ENCODE measurements at regions not wholly inside any gene's neighbourhood (a gene's known extent, or its start where the extent isn't known, plus 50 kb on each side); places are given as distances from the start of the nearest gene placed in this dataset.

DNA sequence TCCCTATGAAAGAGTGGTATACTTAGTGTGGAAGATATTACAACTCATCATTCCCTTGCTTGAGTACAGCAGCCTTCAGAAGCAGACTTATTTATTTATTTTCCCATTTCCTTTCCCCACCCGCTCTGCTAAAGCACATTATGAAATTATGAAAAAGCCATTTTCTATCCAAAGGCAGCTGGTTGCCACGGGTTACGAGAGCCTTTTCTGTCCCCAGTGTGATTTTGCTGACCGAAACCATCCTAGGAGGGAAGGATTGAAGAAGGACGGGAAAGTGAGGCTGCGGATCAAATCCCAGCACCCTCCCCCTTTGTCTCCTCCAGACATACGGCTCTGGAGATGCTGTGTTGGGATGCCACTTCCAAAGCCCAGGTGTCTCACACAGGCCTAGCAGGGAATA is 246.9 kb downstream of the TLR4 start:
- no peak for TF ChIP-seq SIN3A (IDR thresholded peaks at IDR 0.05; ENCODE audit: borderline replicate concordance, insufficient read depth, low read length)
- TF ChIP-seq POLR2AphosphoS5 (IDR thresholded peaks at IDR 0.05; ENCODE audit: low read depth, low read length) = no peak
- TF ChIP-seq FOXP2 (optimal IDR thresholded peaks at IDR 0.05; ENCODE audit: borderline replicate concordance, extremely low read depth, extremely low read length, insufficient read depth) = no peak
- TF ChIP-seq REST (IDR thresholded peaks at IDR 0.05; ENCODE audit: insufficient read depth in 1 of 2, low read depth in 2 of 2, low read length in 2 of 2) = no peak
- TF ChIP-seq TAF1 (IDR thresholded peaks at IDR 0.05; ENCODE audit: borderline replicate concordance, insufficient read depth, low read length) = no peak

- no peak for TF ChIP-seq SIN3A (IDR thresholded peaks at IDR 0.05; ENCODE audit: borderline replicate concordance, insufficient read depth, low read length)
- TF ChIP-seq FOXP2 (optimal IDR thresholded peaks at IDR 0.05; ENCODE audit: borderline replicate concordance, extremely low read depth, extremely low read length, insufficient read depth) = no peak
- TF ChIP-seq TAF1 (IDR thresholded peaks at IDR 0.05; ENCODE audit: borderline replicate concordance, insufficient read depth, low read length) = no peak
- no peak for TF ChIP-seq REST (IDR thresholded peaks at IDR 0.05; ENCODE audit: insufficient read depth in 1 of 2, low read depth in 2 of 2, low read length in 2 of 2)
- TF ChIP-seq POLR2AphosphoS5 (IDR thresholded peaks at IDR 0.05; ENCODE audit: low read depth, low read length) = no peak
Measured at GRCh38 chr9:117952581-117952980, 248.4 kb downstream of the TLR4 start.

GRCh38 chr9:117957267-117957666 is 253.1 kb downstream of the TLR4 start:
- TF ChIP-seq POLR2AphosphoS5 (IDR thresholded peaks at IDR 0.05; ENCODE audit: low read depth, low read length) (no peak), TAF1 (IDR thresholded peaks at IDR 0.05; ENCODE audit: borderline replicate concordance, insufficient read depth, low read length) (no peak), REST (IDR thresholded peaks at IDR 0.05; ENCODE audit: insufficient read depth in 1 of 2, low read depth in 2 of 2, low read length in 2 of 2) (no peak)

GRCh38 chr9:117958726-117959125 is 254.5 kb downstream of the TLR4 start:
- TF ChIP-seq REST (IDR thresholded peaks at IDR 0.05; ENCODE audit: insufficient read depth in 1 of 2, low read depth in 2 of 2, low read length in 2 of 2) (no peak), TAF1 (IDR thresholded peaks at IDR 0.05; ENCODE audit: borderline replicate concordance, insufficient read depth, low read length) (no peak)

GRCh38 chr9:117963493-117964090 is 259.4 kb downstream of the TLR4 start:
- no peak for TF ChIP-seq POLR2AphosphoS5 (IDR thresholded peaks at IDR 0.05; ENCODE audit: low read depth, low read length)
